K562 (cell line): ENCODE measurements at regions not wholly inside any gene's neighbourhood (a gene's known extent, or its start where the extent isn't known, plus 50 kb on each side); places are given as distances from the start of the nearest gene placed in this dataset.
"Not testable (repeated sequence)": the region's sequence is repeated elsewhere in the genome, so short reads cannot be mapped to it uniquely, and the experiment has no call there.

Experiments
- ATAC-seq: fragments of 200-7000 bp; cut with Tn5 transposase; 3 replicates; pipeline ENCODE4 v1.9.1; 2020; ENCODE audit warnings: moderate library complexity
- BruUV-seq: library from RNA; stranded (reverse); fragments of 400-500 nt; replicated peaks from 2 replicates; lab custom pipeline; 2021; lab: Mats Ljungman, UMichigan
- CTCF ChIA-PET: fragments of 300-600 bp; formaldehyde crosslinking; extraction: SDS; loops from one replicate; lab custom pipeline; 2021; ENCODE audit warnings: low intra/inter-chr PET ratio; lab: Yijun Ruan, JAX
- POLR2A ChIA-PET: fragments of 300-600, 350-650 bp; sonication (Branson Sonifier 250); formaldehyde crosslinking; extraction: SDS; loops from one replicate; lab custom pipeline; 2021; ENCODE audit warnings: antibody characterized with exemption, inconsistent platforms; lab: Yijun Ruan, JAX
- DNase-seq, 4 experiments: peaks; one replicate each; pipeline versions ENCODE4 v3.0.0 to v3.0.0-alpha.2; 2011 to 2018; ENCODE audit warnings: low spot score in 3 of 4, mixed read lengths in 3 of 4; ENCODE audit errors: extremely low read depth in 1 of 4
- FAIRE-seq: peaks from 2 replicates; lab custom pipeline; 2011; peaks lifted over from hg19 to GRCh38; lab: Jason Lieb, UNC
- H2AFZ ChIP-seq: 2 replicates; pipeline ENCODE4 v1.6.0; 2011; ENCODE audit warnings: low read depth, low read length, control low read depth, inconsistent platforms
- H3K27ac ChIP-seq: fragments of 200-600 bp; 3 replicates; pipeline ENCODE4 v1.8.0; 2011; ENCODE audit warnings: low read depth, mild to moderate bottlenecking, control low read depth, inconsistent platforms, low read length, moderate library complexity, mixed read lengths; ENCODE audit errors: extremely low read depth
- H3K27me3 ChIP-seq, 2 experiments: fragments of 300-600 bp in 1 of 2; 2 replicates in 1 of 2; 3 replicates in 1 of 2; pipeline versions ENCODE4 v1.6.0 to v1.8.0; 2011; ENCODE audit warnings: inconsistent platforms in 2 of 2, low read length in 2 of 2, mild to moderate bottlenecking in 1 of 2, mixed read lengths in 1 of 2, moderate library complexity in 1 of 2; ENCODE audit not compliant: control insufficient read depth in 2 of 2, insufficient read depth in 2 of 2
- H3K36me3 ChIP-seq: fragments of 300-600 bp; 3 replicates; pipeline ENCODE4 v1.8.0; 2011; ENCODE audit warnings: mild to moderate bottlenecking, low read length, inconsistent platforms; ENCODE audit not compliant: control insufficient read depth, insufficient read depth
- H3K4me1 ChIP-seq, 2 experiments: fragments of 200-600 bp in 1 of 2; replicated peaks in 1 of 2; 2 replicates in 1 of 2; 3 replicates in 1 of 2; pipeline versions ENCODE4 v1.5.1 to v1.8.0; 2011; ENCODE audit warnings: inconsistent platforms in 2 of 2, low read length in 2 of 2, mild to moderate bottlenecking in 1 of 2, mixed read lengths in 1 of 2, moderate library complexity in 1 of 2; ENCODE audit not compliant: control insufficient read depth in 2 of 2, insufficient read depth in 2 of 2
- H3K4me2 ChIP-seq: 2 replicates; pipeline ENCODE4 v1.6.1; 2011; ENCODE audit warnings: low read length, control low read depth, inconsistent platforms, mixed read lengths; ENCODE audit not compliant: insufficient read depth
- H3K4me3 ChIP-seq: fragments of 200-600 bp; sonication (generic), shearing (Covaris generic); 2 replicates; pipeline ENCODE4 v1.5.1; 2016; ENCODE audit warnings: control low read depth, inconsistent platforms
- H3K79me2 ChIP-seq: fragments of 200-600 bp; 3 replicates; pipeline ENCODE4 v1.8.0; 2011; ENCODE audit warnings: low read length, inconsistent platforms; ENCODE audit not compliant: control insufficient read depth, insufficient read depth
- H3K9ac ChIP-seq, 2 experiments: 2 replicates each; pipeline versions ENCODE4 v1.6.0 to v1.6.1; 2011; ENCODE audit warnings: low read depth in 2 of 2, low read length in 2 of 2, control low read depth in 1 of 2, inconsistent platforms in 1 of 2, mild to moderate bottlenecking in 1 of 2, mixed read lengths in 1 of 2; ENCODE audit not compliant: insufficient read depth in 1 of 2
- H3K9me1 ChIP-seq: one replicate; pipeline ENCODE4 v1.6.0; 2011; ENCODE audit warnings: inconsistent platforms, mild to moderate bottlenecking, low read length, moderate library complexity; ENCODE audit not compliant: control insufficient read depth, insufficient read depth
- H3K9me3 ChIP-seq: replicated peaks from 2 replicates; pipeline ENCODE4 v1.5.1; 2011; ENCODE audit warnings: low read depth, low read length, inconsistent platforms; ENCODE audit not compliant: control insufficient read depth, insufficient read depth
- H4K20me1 ChIP-seq: replicated peaks from 2 replicates; pipeline ENCODE4 v1.6.1; 2011; ENCODE audit warnings: low read length, inconsistent platforms, mixed read lengths; ENCODE audit not compliant: control insufficient read depth, insufficient read depth
- WGBS: fragments of 100-300 bp; shearing (Covaris generic); methylation state at CpG from one replicate; pipeline ENCODE4 v1.1.6; 2016; ENCODE audit warnings: low coverage, mixed read lengths; ENCODE audit not compliant: insufficient coverage; ENCODE audit errors: missing lambda C conversion rate; 5-methylcytosine and 5-hydroxymethylcytosine counted together
- in situ Hi-C: fragments of 300-500 bp; cut with MboI; formaldehyde crosslinking; loops from 4 replicates; pipeline ENCODE4 v1.15.0; 2018; ENCODE audit warnings: inconsistent platforms, mixed read lengths
- intact Hi-C: fragments of 100-400 bp; cut with micrococcal nuclease; formaldehyde crosslinking; loops from 2 replicates; pipeline ENCODE4 v1.14.2; 2022
- TF ChIP-seq, protein P1 (sequence below): fragments of 150-350 bp; IDR thresholded peaks from 2 replicates; pipeline ENCODE4 v1.6.1; 2014; ENCODE audit warnings: low read depth, mild to moderate bottlenecking, low read length, borderline replicate concordance

GRCh38 chr6:93842178-93842577 is 422.8 kb upstream of the EPHA7 start (continued):
- TF ChIP-seq, protein P1, sequence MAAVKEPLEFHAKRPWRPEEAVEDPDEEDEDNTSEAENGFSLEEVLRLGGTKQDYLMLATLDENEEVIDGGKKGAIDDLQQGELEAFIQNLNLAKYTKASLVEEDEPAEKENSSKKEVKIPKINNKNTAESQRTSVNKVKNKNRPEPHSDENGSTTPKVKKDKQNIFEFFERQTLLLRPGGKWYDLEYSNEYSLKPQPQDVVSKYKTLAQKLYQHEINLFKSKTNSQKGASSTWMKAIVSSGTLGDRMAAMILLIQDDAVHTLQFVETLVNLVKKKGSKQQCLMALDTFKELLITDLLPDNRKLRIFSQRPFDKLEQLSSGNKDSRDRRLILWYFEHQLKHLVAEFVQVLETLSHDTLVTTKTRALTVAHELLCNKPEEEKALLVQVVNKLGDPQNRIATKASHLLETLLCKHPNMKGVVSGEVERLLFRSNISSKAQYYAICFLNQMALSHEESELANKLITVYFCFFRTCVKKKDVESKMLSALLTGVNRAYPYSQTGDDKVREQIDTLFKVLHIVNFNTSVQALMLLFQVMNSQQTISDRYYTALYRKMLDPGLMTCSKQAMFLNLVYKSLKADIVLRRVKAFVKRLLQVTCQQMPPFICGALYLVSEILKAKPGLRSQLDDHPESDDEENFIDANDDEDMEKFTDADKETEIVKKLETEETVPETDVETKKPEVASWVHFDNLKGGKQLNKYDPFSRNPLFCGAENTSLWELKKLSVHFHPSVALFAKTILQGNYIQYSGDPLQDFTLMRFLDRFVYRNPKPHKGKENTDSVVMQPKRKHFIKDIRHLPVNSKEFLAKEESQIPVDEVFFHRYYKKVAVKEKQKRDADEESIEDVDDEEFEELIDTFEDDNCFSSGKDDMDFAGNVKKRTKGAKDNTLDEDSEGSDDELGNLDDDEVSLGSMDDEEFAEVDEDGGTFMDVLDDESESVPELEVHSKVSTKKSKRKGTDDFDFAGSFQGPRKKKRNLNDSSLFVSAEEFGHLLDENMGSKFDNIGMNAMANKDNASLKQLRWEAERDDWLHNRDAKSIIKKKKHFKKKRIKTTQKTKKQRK = no peak

DNA sequence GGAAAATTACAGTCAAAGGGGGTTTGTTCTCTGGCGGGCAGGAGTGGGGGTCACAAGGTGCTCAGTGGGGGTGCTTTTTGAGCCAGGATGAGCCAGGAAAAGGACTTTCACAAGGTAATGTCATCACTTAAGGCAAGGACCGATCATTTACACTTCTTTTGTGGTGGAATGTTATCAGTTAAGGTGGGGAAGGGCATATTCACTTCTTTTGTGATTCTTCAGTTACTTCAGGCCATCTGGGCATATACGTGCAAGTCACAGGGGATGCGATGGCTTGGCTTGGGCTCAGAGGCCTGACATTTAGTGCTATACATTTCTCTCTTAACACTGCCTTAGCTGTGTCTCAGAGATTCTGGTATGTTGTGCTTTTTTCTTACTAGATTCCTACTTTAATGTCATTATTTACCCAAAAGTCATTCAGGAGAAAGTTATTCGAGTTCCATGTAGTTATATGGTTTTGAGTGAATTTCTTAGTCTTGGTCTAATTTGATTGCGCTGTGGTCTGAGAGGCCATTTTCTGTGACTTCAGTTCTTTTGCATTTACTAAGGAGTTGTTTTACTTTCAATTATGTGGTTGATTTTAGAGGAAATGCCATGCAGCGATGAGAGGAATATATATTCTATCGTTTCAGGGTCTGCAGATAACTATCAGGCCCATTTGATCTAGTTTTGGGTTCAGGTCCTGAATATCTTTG is 416.2 kb upstream of the EPHA7 start:
- BruUV-seq, DNase-seq, ATAC-seq: not testable (repeated sequence)

DNA sequence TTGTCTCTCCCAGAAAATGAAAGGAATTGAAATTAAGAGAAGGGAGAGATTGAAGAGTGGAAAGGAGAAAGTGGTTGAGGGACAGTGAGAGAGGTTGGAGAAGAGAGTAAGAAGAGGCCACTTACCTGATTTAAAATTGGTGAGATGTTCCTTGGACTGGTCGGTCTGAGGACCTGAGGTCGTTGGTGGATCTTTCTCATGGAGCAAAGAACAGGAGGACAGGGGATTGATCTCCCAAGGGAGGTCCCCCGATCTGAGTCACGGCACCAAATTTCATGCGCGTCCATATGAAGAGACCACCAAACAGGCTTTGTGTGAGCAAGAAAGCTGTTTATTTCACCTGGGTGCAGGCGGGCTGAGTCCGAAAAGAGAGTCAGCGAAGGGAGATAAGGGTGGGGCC is 415.7 kb upstream of the EPHA7 start:
- not testable (repeated sequence) for H3K79me2 ChIP-seq

More for the DNA sequence above, 416.2 kb upstream of the EPHA7 start:
- H3K4me2 ChIP-seq, intact Hi-C loops, H3K4me1 ChIP-seq, POLR2A ChIA-PET, H2AFZ ChIP-seq, H3K4me3 ChIP-seq, CTCF ChIA-PET, H3K27ac ChIP-seq, H3K79me2 ChIP-seq, FAIRE-seq, H3K27me3 ChIP-seq, in situ Hi-C loops, H3K36me3 ChIP-seq, H3K9me3 ChIP-seq, H3K9ac ChIP-seq, H4K20me1 ChIP-seq, H3K9me1 ChIP-seq: not testable (repeated sequence)
- WGBS = 7% methylated on average over 5 of the region's 8 CpGs

DNA sequence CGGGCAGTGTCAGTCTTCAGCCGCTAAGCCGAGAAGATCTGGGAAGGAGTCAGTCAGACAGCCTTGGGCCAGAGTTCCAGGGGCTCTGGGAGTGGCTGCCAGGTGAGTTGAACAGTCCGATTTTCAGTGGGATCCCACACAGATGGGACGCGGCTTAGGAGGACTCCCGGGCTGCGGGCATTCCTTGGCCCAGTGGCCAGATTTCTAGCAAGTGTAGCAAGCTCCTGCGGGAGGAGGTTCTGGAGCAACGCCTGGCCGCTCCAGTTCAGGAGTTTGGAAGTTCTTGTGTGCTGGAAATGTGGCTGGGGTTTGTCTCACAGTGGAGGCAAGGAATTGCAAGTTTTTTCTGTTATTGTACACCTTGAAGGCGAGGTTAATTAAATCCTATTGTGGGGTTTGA is 414.0 kb upstream of the EPHA7 start:
- POLR2A ChIA-PET, in situ Hi-C loops, H4K20me1 ChIP-seq, H3K9ac ChIP-seq, H3K9me3 ChIP-seq, H3K79me2 ChIP-seq, H3K4me1 ChIP-seq, H3K36me3 ChIP-seq, DNase-seq, FAIRE-seq, H3K4me2 ChIP-seq, H3K27ac ChIP-seq, intact Hi-C loops, H3K4me3 ChIP-seq, H2AFZ ChIP-seq, H3K9me1 ChIP-seq, CTCF ChIA-PET, H3K27me3 ChIP-seq, BruUV-seq, ATAC-seq: not testable (repeated sequence)
- 2% methylated on average over 4 of the region's 12 CpGs for WGBS

More for the DNA sequence above, 415.7 kb upstream of the EPHA7 start:
- H2AFZ ChIP-seq, POLR2A ChIA-PET, H3K4me3 ChIP-seq, BruUV-seq, FAIRE-seq, intact Hi-C loops, H3K9me1 ChIP-seq, CTCF ChIA-PET, DNase-seq, H3K27ac ChIP-seq, H3K4me1 ChIP-seq, ATAC-seq, H3K9me3 ChIP-seq, H3K9ac ChIP-seq, H4K20me1 ChIP-seq, H3K4me2 ChIP-seq, H3K27me3 ChIP-seq, in situ Hi-C loops, H3K36me3 ChIP-seq: not testable (repeated sequence)
- WGBS = 0% methylated on average over 4 of the region's 9 CpGs
